ENCODE measurements at regions not wholly inside any gene's neighbourhood (a gene's known extent, or its start where the extent isn't known, plus 50 kb on each side); places are given as distances from the start of the nearest gene placed in this dataset.
"Not testable (repeated sequence)": the region's sequence is repeated elsewhere in the genome, so short reads cannot be mapped to it uniquely, and the experiment has no call there.

DNA sequence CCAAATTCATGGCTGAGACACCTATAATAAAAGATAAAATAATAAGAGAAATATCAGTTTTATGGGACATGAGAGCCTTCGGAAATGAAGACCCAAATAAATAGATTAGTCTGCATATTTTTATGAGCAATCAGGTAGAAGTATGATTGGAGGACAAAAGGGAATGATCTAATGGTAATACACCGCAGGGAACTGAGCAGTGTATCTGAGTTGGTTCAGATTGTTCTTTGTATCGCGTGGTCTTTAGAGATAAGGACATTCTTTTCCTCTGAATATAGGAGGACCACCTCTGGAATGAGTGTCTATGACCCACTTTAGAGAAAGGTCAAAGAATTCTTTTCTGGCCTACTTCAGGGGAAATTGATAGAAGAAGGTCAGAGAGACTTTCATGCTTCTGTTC, 801.8 kb upstream of the CHD1 start:
- CTCF ChIA-PET, POLR2A ChIA-PET: not testable (repeated sequence)

GRCh38 chr5:99724732-99725290, 796.0 kb upstream of the CHD1 start:
- no peaks in the 10 kb centered on the region for H3K4me1 ChIP-seq (ENCODE audit: control insufficient read depth in 2 of 2, insufficient read depth in 2 of 2, low read length in 2 of 2)
- no peaks in the 10 kb centered on the region for H3K9me3 ChIP-seq (ENCODE audit: control extremely low read depth in 1 of 3, control insufficient read depth in 2 of 3, insufficient read depth in 1 of 3, low read length in 2 of 3)
- H3K4me2 ChIP-seq (replicated peaks; ENCODE audit: low read depth, low read length, poor library complexity, severe bottlenecking), result no peak overlapping the region
- H3K79me2 ChIP-seq (ENCODE audit: control insufficient read depth, insufficient read depth, low read length), result no peaks in the 10 kb centered on the region
- H2AFZ ChIP-seq (ENCODE audit: insufficient read depth, low read depth, low read length, poor library complexity, severe bottlenecking), result no peak overlapping the region
- ChIA-PET CTCF (no interaction called here), POLR2A (no interaction called here)
- WGBS (ENCODE audit: insufficient coverage), result no CpG with 5 or more reads among the region's 2 CpGs
- no peaks in the 10 kb centered on the region for H3K27me3 ChIP-seq (replicated peaks in 1 of 4; ENCODE audit: control extremely low read depth in 1 of 4, control insufficient read depth in 3 of 4, insufficient read depth in 4 of 4, low read length in 3 of 4)
- intact Hi-C loops (cut with micrococcal nuclease), result no loop called here
- H4K20me1 ChIP-seq (ENCODE audit: control insufficient read depth, insufficient read depth, low read length, poor library complexity, severe bottlenecking), result no peaks in the 10 kb centered on the region
- no peak overlapping the region for H3K9ac ChIP-seq (ENCODE audit: low read length)
- H3K36me3 ChIP-seq (replicated peaks in 1 of 2; ENCODE audit: control extremely low read depth in 1 of 2, control insufficient read depth in 1 of 2, extremely low read depth in 1 of 2, insufficient read depth in 2 of 2, low read length in 1 of 2), result no peaks in the 10 kb centered on the region
- Mint-ChIP-seq H3K27ac (no peak overlapping the region), H3K4me3 (no peak overlapping the region), H3K4me1 (no peaks in the 10 kb centered on the region), H3K27me3 (no peaks in the 10 kb centered on the region), H3K9me3 (ENCODE audit: insufficient read depth) (no peaks in the 10 kb centered on the region)
- no peak for ATAC-seq (ENCODE audit: low read depth)
- no peak for TF ChIP-seq CTCF (IDR thresholded peaks at IDR 0.05)
- TF ChIP-seq EZH2 (IDR thresholded peaks at IDR 0.05; ENCODE audit: borderline replicate concordance, insufficient read depth, low read depth, low read length, poor library complexity, severe bottlenecking), result no peak
- H3K27ac ChIP-seq (ENCODE audit: low read length in 2 of 2), result no peak overlapping the region
- DNase-seq, result no peak
- no peak overlapping the region for H3K4me3 ChIP-seq (ENCODE audit: control extremely low read depth in 1 of 5, extremely low read depth in 1 of 5, insufficient read depth in 1 of 5, low read depth in 2 of 5, low read length in 4 of 5)

More for the DNA sequence above, 801.8 kb upstream of the CHD1 start:
- H3K36me3 ChIP-seq (replicated peaks in 1 of 2; ENCODE audit: control extremely low read depth in 1 of 2, control insufficient read depth in 1 of 2, extremely low read depth in 1 of 2, insufficient read depth in 2 of 2, low read length in 1 of 2); H3K9ac ChIP-seq (ENCODE audit: low read length); H3K27ac ChIP-seq (ENCODE audit: low read length in 2 of 2); ATAC-seq (ENCODE audit: low read depth); DNase-seq; H3K27me3 Mint-ChIP-seq; H2AFZ ChIP-seq (ENCODE audit: insufficient read depth, low read depth, low read length, poor library complexity, severe bottlenecking); H3K4me3 Mint-ChIP-seq; H4K20me1 ChIP-seq (ENCODE audit: control insufficient read depth, insufficient read depth, low read length, poor library complexity, severe bottlenecking); H3K27ac Mint-ChIP-seq; H3K4me3 ChIP-seq (ENCODE audit: control extremely low read depth in 1 of 5, extremely low read depth in 1 of 5, insufficient read depth in 1 of 5, low read depth in 2 of 5, low read length in 4 of 5); H3K4me1 ChIP-seq (ENCODE audit: control insufficient read depth in 2 of 2, insufficient read depth in 2 of 2, low read length in 2 of 2); H3K79me2 ChIP-seq (ENCODE audit: control insufficient read depth, insufficient read depth, low read length); H3K4me1 Mint-ChIP-seq; H3K27me3 ChIP-seq (replicated peaks in 1 of 4; ENCODE audit: control extremely low read depth in 1 of 4, control insufficient read depth in 3 of 4, insufficient read depth in 4 of 4, low read length in 3 of 4); H3K9me3 Mint-ChIP-seq (ENCODE audit: insufficient read depth); H3K9me3 ChIP-seq (ENCODE audit: control extremely low read depth in 1 of 3, control insufficient read depth in 2 of 3, insufficient read depth in 1 of 3, low read length in 2 of 3); intact Hi-C loops (cut with micrococcal nuclease); H3K4me2 ChIP-seq (replicated peaks; ENCODE audit: low read depth, low read length, poor library complexity, severe bottlenecking): not testable (repeated sequence)
- WGBS (ENCODE audit: insufficient coverage), result no CpG with 5 or more reads among the region's 4 CpGs

Data from B cell (primary cell).